ENCODE measurements at regions not wholly inside any gene's neighbourhood (a gene's known extent, or its start where the extent isn't known, plus 50 kb on each side); places are given as distances from the start of the nearest gene placed in this dataset.
"Not testable (repeated sequence)": the region's sequence is repeated elsewhere in the genome, so short reads cannot be mapped to it uniquely, and the experiment has no call there.

DNA sequence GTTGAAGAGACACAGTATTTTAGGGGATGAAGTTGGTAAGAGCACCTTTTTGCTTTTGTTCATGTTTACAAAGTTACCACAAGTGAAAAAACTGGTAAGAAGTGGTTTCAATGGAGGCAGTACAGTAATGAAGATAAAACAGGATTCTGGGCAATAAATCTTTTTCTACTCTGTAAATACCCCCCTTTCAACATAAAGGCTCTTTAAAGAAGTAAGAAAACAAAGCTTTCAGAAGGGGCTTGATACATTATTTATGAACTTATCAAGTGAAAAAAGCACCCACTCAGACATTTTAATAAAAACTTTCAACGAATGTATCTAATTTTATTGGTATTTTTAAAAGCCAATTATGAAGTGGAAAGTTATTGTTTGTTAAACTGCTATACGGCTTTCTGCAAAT, 522.9 kb downstream of the ZEB2 start:
- DNase-seq = no peak
- TF ChIP-seq, protein P1, sequence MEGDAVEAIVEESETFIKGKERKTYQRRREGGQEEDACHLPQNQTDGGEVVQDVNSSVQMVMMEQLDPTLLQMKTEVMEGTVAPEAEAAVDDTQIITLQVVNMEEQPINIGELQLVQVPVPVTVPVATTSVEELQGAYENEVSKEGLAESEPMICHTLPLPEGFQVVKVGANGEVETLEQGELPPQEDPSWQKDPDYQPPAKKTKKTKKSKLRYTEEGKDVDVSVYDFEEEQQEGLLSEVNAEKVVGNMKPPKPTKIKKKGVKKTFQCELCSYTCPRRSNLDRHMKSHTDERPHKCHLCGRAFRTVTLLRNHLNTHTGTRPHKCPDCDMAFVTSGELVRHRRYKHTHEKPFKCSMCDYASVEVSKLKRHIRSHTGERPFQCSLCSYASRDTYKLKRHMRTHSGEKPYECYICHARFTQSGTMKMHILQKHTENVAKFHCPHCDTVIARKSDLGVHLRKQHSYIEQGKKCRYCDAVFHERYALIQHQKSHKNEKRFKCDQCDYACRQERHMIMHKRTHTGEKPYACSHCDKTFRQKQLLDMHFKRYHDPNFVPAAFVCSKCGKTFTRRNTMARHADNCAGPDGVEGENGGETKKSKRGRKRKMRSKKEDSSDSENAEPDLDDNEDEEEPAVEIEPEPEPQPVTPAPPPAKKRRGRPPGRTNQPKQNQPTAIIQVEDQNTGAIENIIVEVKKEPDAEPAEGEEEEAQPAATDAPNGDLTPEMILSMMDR (IDR thresholded peaks at IDR 0.05) = no peak
- TF ChIP-seq EP300 (IDR thresholded peaks at IDR 0.05) (no peak), POLR2AphosphoS5 (IDR thresholded peaks at IDR 0.05) (no peak), POLR2A (IDR thresholded peaks at IDR 0.05) (no peak)
- Histone ChIP-seq H3K9me3 (no peaks in the 10 kb centered on the region), H3K36me3 (no peaks in the 10 kb centered on the region), H3K4me1 (no peaks in the 10 kb centered on the region), H3K27me3 (no peaks in the 10 kb centered on the region), H3K27ac (no peak overlapping the region), H3K4me3 (no peak overlapping the region)
- no peak for ATAC-seq (ENCODE audit: low FRiP score in 2 of 2)
- 55 to 60% methylated on average over 2 of the region's 2 CpGs for WGBS, 2 donors

DNA sequence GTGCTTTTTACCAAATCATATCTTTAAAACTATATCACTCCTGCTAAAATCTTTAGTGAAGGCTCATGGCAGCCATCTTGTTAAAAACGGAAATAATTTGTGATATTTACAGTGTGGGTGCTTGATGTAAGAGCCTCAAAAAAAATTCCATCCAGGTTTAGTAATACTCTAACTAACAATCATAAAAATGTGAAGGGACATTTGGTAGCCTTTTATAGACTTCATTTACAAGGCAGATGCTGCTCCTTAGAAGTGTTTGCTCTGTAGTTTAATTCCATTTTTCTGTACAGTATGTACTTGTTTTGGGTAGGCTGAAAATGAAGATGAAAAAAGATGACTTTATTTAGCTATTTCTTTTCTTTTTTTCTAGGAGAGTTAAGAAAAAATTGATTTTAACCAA, 525.0 kb downstream of the ZEB2 start:
- Histone ChIP-seq H3K27ac (no peak overlapping the region), H3K27me3 (no peaks in the 10 kb centered on the region), H3K9me3 (peaks cover 0 to 6% (median 0%) of the 10 kb centered on the region in 4 donors), H3K36me3 (no peaks in the 10 kb centered on the region), H3K4me3 (no peak overlapping the region), H3K4me1 (no peaks in the 10 kb centered on the region)
- WGBS, 2 donors = 81 to 83% methylated on average over 1 of the region's 1 CpG
- TF ChIP-seq POLR2AphosphoS5 (IDR thresholded peaks at IDR 0.05) (no peak), POLR2A (IDR thresholded peaks at IDR 0.05) (no peak), EP300 (IDR thresholded peaks at IDR 0.05) (no peak)
- TF ChIP-seq, protein P1 (IDR thresholded peaks at IDR 0.05) = no peak
- DNase-seq (no peak), ATAC-seq (ENCODE audit: low FRiP score in 2 of 2) (no peak)

DNA sequence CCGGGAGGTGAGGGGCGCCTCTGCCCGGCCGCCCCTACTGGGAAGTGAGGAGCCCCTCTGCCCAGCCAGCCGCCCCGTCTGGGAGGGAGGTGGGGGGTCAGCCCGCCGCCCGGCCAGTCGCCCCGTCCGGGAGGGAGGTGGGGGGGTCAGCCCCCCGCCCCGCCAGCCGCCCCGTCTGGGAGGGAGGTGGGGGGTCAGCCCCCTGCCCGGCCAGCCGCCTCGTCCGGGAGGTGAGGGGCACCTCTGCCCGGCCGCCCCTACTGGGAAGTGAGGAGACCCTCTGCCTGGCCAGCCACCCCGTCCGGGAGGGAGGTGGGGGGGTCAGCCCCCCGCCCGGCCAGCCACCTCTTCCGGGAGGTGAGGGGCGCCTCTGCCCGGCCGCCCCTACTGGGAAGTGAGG, 528.3 kb downstream of the ZEB2 start:
- H3K9me3 ChIP-seq; H3K4me3 ChIP-seq; H3K4me1 ChIP-seq; H3K27me3 ChIP-seq; ATAC-seq (ENCODE audit: low FRiP score in 2 of 2); H3K36me3 ChIP-seq; H3K27ac ChIP-seq: not testable (repeated sequence)
- WGBS, 2 donors = 100% methylated on average over 5 of the region's 30 CpGs; no CpG with 5 or more reads in 1 of the 2 donors
- DNase-seq = peak in 1 of 2 donors; percentile 49

DNA sequence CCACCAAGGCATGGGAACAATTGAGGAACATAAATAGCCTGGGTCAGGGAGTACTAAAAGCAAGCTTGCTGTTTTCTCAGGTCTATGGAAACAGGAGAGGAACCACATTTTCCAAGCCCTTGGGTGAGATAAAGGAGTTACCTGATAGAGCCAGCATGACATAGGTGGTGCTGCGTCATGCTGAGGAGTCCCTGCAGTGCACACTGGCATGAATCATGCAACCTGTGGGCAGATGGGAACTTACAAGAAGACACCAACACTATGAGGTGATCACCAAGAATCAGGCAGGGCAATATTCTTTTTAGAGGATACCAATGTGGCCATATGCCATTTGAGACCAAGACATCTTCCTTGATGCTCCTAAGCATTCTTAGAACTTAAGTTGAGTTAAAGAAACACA, 531.8 kb downstream of the ZEB2 start:
- Histone ChIP-seq H3K27me3 (no peaks in the 10 kb centered on the region), H3K9me3 (peaks cover 0 to 6% (median 0%) of the 10 kb centered on the region in 4 donors), H3K27ac (no peak overlapping the region), H3K36me3 (no peaks in the 10 kb centered on the region), H3K4me3 (no peak overlapping the region), H3K4me1 (no peaks in the 10 kb centered on the region)
- TF ChIP-seq POLR2A (IDR thresholded peaks at IDR 0.05) (no peak), EP300 (IDR thresholded peaks at IDR 0.05) (no peak), POLR2AphosphoS5 (IDR thresholded peaks at IDR 0.05) (no peak)
- TF ChIP-seq, protein P1 (IDR thresholded peaks at IDR 0.05) = no peak
- 100% methylated on average over 1 of the region's 1 CpG; no CpG with 5 or more reads in 1 of the 2 donors for WGBS, 2 donors
- ATAC-seq (ENCODE audit: low FRiP score in 2 of 2) (no peak), DNase-seq (no peak)

DNA sequence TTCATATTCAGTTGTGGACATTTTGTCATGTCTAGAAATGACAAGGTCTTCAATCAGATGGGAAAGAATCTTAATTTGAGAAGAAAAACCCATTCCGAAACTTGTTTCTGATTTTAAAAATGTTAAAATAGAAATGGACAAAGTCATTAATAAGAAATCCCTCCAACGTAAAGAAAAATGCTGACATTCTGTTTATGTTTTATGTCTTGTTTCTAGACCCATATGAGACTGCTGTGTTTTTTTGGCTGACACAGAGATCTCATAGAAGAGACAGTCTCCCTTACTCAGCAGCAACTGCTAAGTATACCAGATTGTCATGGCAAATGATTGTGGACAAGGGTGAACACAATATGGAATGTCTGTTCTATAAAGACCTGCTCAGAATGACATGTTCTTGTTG, 538.5 kb downstream of the ZEB2 start:
- Histone ChIP-seq H3K36me3 (no peaks in the 10 kb centered on the region), H3K4me1 (no peaks in the 10 kb centered on the region)
- 93 to 96% methylated on average over 2 of the region's 2 CpGs for WGBS, 2 donors

More for the DNA sequence above, 538.5 kb downstream of the ZEB2 start:
- no peaks in the 10 kb centered on the region for H3K27me3 ChIP-seq
- no peaks in the 10 kb centered on the region for H3K9me3 ChIP-seq
- DNase-seq (no peak), ATAC-seq (ENCODE audit: low FRiP score in 2 of 2) (no peak)
- no peak overlapping the region for H3K27ac ChIP-seq
- H3K4me3 ChIP-seq = no peak overlapping the region
- TF ChIP-seq POLR2A (IDR thresholded peaks at IDR 0.05) = no peak
- TF ChIP-seq POLR2AphosphoS5 (IDR thresholded peaks at IDR 0.05) = no peak
- no peak for TF ChIP-seq EP300 (IDR thresholded peaks at IDR 0.05)
- TF ChIP-seq, protein P1 (IDR thresholded peaks at IDR 0.05) = no peak

Data from upper lobe of left lung (tissue), 6 donors.